Left ventricle myocardium inferior (tissue), 1 donor: ENCODE measurements at regions not wholly inside any gene's neighbourhood (a gene's known extent, or its start where the extent isn't known, plus 50 kb on each side); places are given as distances from the start of the nearest gene placed in this dataset.
A peak's percentile ranks its signal among the peaks of the same experiment; 100 is the strongest.

Experiments
- DNase-seq: peaks from one replicate; pipeline ENCODE4 v3.0.0-alpha.2; 2020
- H3K27ac ChIP-seq: fragments of 200-600 bp; replicated peaks from 2 replicates; pipeline ENCODE4 v1.8.0; 2021
- H3K27me3 ChIP-seq: fragments of 200-600 bp; 2 replicates; pipeline ENCODE4 v1.8.0; 2021; ENCODE audit warnings: low read depth
- H3K36me3 ChIP-seq: fragments of 200-600 bp; 2 replicates; pipeline ENCODE4 v1.8.0; 2021
- H3K4me1 ChIP-seq: fragments of 200-600 bp; 2 replicates; pipeline ENCODE4 v1.8.0; 2021
- H3K4me3 ChIP-seq: fragments of 200-600 bp; 2 replicates; pipeline ENCODE4 v1.8.0; 2021; ENCODE audit warnings: mild to moderate bottlenecking, moderate library complexity
- H3K9me3 ChIP-seq: fragments of 200-600 bp; replicated peaks from 2 replicates; pipeline ENCODE4 v1.8.0; 2021
- intact Hi-C: fragments of 100-400 bp; cut with micrococcal nuclease; formaldehyde crosslinking; loops from one replicate; pipeline ENCODE4 v1.11.0; 2022
- TF ChIP-seq, protein P1 (sequence below): fragments of 200-600 bp; IDR thresholded peaks from 2 replicates; pipeline ENCODE4 v1.8.0; 2021; ENCODE audit warnings: antibody characterized with exemption, mild to moderate bottlenecking, borderline replicate concordance
- donor health status: DM: no; HTN: yes; CAD: no; lungs with severe emphysema.

- no peak overlapping the region for H3K27ac ChIP-seq
- peaks cover 12% of the 10 kb centered on the region for H3K9me3 ChIP-seq
- H3K27me3 ChIP-seq = no peaks in the 10 kb centered on the region
- no peaks in the 10 kb centered on the region for H3K36me3 ChIP-seq
- TF ChIP-seq, protein P1, sequence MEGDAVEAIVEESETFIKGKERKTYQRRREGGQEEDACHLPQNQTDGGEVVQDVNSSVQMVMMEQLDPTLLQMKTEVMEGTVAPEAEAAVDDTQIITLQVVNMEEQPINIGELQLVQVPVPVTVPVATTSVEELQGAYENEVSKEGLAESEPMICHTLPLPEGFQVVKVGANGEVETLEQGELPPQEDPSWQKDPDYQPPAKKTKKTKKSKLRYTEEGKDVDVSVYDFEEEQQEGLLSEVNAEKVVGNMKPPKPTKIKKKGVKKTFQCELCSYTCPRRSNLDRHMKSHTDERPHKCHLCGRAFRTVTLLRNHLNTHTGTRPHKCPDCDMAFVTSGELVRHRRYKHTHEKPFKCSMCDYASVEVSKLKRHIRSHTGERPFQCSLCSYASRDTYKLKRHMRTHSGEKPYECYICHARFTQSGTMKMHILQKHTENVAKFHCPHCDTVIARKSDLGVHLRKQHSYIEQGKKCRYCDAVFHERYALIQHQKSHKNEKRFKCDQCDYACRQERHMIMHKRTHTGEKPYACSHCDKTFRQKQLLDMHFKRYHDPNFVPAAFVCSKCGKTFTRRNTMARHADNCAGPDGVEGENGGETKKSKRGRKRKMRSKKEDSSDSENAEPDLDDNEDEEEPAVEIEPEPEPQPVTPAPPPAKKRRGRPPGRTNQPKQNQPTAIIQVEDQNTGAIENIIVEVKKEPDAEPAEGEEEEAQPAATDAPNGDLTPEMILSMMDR = peak; percentile 43
- intact Hi-C loops = no loop called here
- H3K4me3 ChIP-seq = no peak overlapping the region
- DNase-seq = peak; percentile 28
- peaks cover 13% of the 10 kb centered on the region for H3K4me1 ChIP-seq
Observed at GRCh38 chr16:64469906-64470702, 651.8 kb downstream of the CDH11 start.

- H3K4me3 ChIP-seq = no peak overlapping the region
- DNase-seq = no peak
- intact Hi-C loops = no loop called here
- H3K36me3 ChIP-seq = no peaks in the 10 kb centered on the region
- TF ChIP-seq, protein P1 = no peak
- H3K4me1 ChIP-seq = peaks cover 13% of the 10 kb centered on the region
- H3K27ac ChIP-seq = no peak overlapping the region
- peaks cover 12% of the 10 kb centered on the region for H3K9me3 ChIP-seq
- H3K27me3 ChIP-seq = no peaks in the 10 kb centered on the region
Observed at GRCh38 chr16:64469351-64469750, 652.5 kb downstream of the CDH11 start.

GRCh38 chr16:64468515-64469090 lies 653.3 kb downstream of the CDH11 start:
- TF ChIP-seq, protein P1 = no peak
- H3K9me3 ChIP-seq = peaks cover 12% of the 10 kb centered on the region
- H3K36me3 ChIP-seq = no peaks in the 10 kb centered on the region
- H3K27ac ChIP-seq = no peak overlapping the region
- DNase-seq = no peak
- no peak overlapping the region for H3K4me3 ChIP-seq
- intact Hi-C loops = no loop called here
- no peaks in the 10 kb centered on the region for H3K27me3 ChIP-seq
- peaks cover 13% of the 10 kb centered on the region for H3K4me1 ChIP-seq

DNA sequence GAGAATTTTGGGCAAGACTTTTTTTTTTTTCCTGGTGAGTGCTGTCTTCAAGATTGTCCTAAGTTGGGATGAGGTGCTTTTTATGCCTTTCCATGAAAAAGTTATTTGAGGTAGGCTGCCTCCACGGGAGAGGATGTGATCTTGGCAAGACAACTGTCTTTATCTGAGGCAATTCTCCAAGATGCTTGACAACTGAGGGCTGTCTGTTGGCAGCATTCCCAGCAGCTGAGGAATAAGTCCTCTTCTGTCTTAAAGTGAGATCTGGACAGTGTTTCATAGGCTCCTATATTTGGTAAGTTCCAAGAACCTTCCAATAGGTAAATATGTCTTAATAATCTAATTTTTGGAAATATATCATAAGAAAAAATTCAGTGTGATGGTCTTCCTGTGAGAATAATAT lies 662.0 kb downstream of the CDH11 start:
- no peak for DNase-seq
- H3K27ac ChIP-seq = no peak overlapping the region
- H3K9me3 ChIP-seq = no peaks in the 10 kb centered on the region
- TF ChIP-seq, protein P1 = no peak
- H3K27me3 ChIP-seq = no peaks in the 10 kb centered on the region
- no peaks in the 10 kb centered on the region for H3K36me3 ChIP-seq
- no peaks in the 10 kb centered on the region for H3K4me1 ChIP-seq
- no peak overlapping the region for H3K4me3 ChIP-seq
- intact Hi-C loops = no loop called here

GRCh38 chr16:64459402-64459801 lies 662.5 kb downstream of the CDH11 start:
- Histone ChIP-seq H3K27me3 (no peaks in the 10 kb centered on the region), H3K9me3 (no peaks in the 10 kb centered on the region), H3K4me3 (no peak overlapping the region), H3K36me3 (no peaks in the 10 kb centered on the region), H3K4me1 (no peaks in the 10 kb centered on the region), H3K27ac (no peak overlapping the region)
- intact Hi-C loops = no loop called here
- TF ChIP-seq, protein P1 = no peak
- DNase-seq = no peak
